Middle frontal gyrus (tissue), 1 donor: ENCODE measurements at regions not wholly inside any gene's neighbourhood (a gene's known extent, or its start where the extent isn't known, plus 50 kb on each side); places are given as distances from the start of the nearest gene placed in this dataset.
A peak's percentile ranks its signal among the peaks of the same experiment; 100 is the strongest.

Experiments
- DNase-seq: peaks from one replicate; pipeline ENCODE4 v3.0.0-alpha.2; 2015; ENCODE audit warnings: low spot score; ENCODE audit errors: extremely low spot score

- no peak for DNase-seq
Observed at GRCh38 chr3:34934660-34935059, 704.7 kb upstream of the ARPP21 start.

- DNase-seq, result no peak
Observed at GRCh38 chr3:34938784-34939183, 700.5 kb upstream of the ARPP21 start.

- no peak for DNase-seq
Observed at GRCh38 chr3:34942256-34942655, 697.1 kb upstream of the ARPP21 start.

GRCh38 chr3:34947834-34948233, 691.5 kb upstream of the ARPP21 start:
- DNase-seq, result no peak

GRCh38 chr3:34948517-34948916, 690.8 kb upstream of the ARPP21 start:
- no peak for DNase-seq

- no peak for DNase-seq
Observed at GRCh38 chr3:34955680-34956079, 683.6 kb upstream of the ARPP21 start.

- DNase-seq, result no peak
Observed at GRCh38 chr3:34956511-34956910, 682.8 kb upstream of the ARPP21 start.

- DNase-seq, result no peak
Observed at GRCh38 chr3:34957677-34958076, 681.6 kb upstream of the ARPP21 start.

GRCh38 chr3:34969513-34969912, 669.8 kb upstream of the ARPP21 start:
- DNase-seq, result no peak

- DNase-seq, result peak; percentile 16
Observed at GRCh38 chr3:34972481-34972880, 666.8 kb upstream of the ARPP21 start.

- no peak for DNase-seq
Observed at GRCh38 chr3:34973586-34973985, 665.7 kb upstream of the ARPP21 start.

- no peak for DNase-seq
Observed at GRCh38 chr3:34983631-34984030, 655.7 kb upstream of the ARPP21 start.

- DNase-seq, result no peak
Observed at GRCh38 chr3:34988296-34988695, 651.0 kb upstream of the ARPP21 start.

GRCh38 chr3:34995796-34996430, 643.4 kb upstream of the ARPP21 start:
- DNase-seq, result no peak

GRCh38 chr3:34998902-34999301, 640.4 kb upstream of the ARPP21 start:
- DNase-seq, result no peak

- DNase-seq, result no peak
Observed at GRCh38 chr3:35012214-35012613, 627.1 kb upstream of the ARPP21 start.

GRCh38 chr3:35028157-35028556, 611.2 kb upstream of the ARPP21 start:
- DNase-seq, result no peak

- DNase-seq, result no peak
Observed at GRCh38 chr3:35042210-35042991, 596.9 kb upstream of the ARPP21 start.

GRCh38 chr3:35043040-35043439, 596.3 kb upstream of the ARPP21 start:
- no peak for DNase-seq

- no peak for DNase-seq
Observed at GRCh38 chr3:35044190-35044589, 595.1 kb upstream of the ARPP21 start.

- no peak for DNase-seq
Observed at GRCh38 chr3:35045118-35045517, 594.2 kb upstream of the ARPP21 start.

- DNase-seq, result no peak
Observed at GRCh38 chr3:35064761-35065160, 574.6 kb upstream of the ARPP21 start.

GRCh38 chr3:35065891-35066290, 573.4 kb upstream of the ARPP21 start:
- DNase-seq, result no peak
